HG02678 (cell line): ENCODE measurements at regions not wholly inside any gene's neighbourhood (a gene's known extent, or its start where the extent isn't known, plus 50 kb on each side); places are given as distances from the start of the nearest gene placed in this dataset.
"Not testable (repeated sequence)": the region's sequence is repeated elsewhere in the genome, so short reads cannot be mapped to it uniquely, and the experiment has no call there.

Source experiments
- ATAC-seq: cut with Tn5 transposase; IDR thresholded peaks from one replicate; pipeline ENCODE4 v1.9.1; 2021; ENCODE audit warnings: mild to moderate bottlenecking, moderate library complexity; ENCODE audit not compliant: unreplicated experiment

DNA sequence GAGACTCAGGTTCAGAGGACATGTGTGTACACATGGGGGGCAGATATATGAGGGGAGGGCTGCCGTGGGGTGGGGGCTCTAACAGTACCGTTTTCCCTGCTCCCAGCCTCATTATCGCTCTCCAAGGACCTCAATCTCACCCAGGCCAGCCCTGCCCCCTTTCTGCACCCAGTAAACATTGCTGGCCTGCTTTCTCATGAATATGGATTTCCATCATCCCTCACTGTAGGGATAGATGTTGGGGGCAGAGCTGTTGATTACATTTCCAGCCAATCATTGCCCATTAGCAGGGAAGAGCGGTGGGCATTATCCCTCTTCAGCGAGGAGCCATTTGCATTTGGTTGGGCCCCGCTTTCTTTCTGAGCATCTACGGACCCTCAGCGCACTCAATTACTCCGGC, 273.8 kb downstream of the RPS6KC1 start:
- no peak for ATAC-seq

DNA sequence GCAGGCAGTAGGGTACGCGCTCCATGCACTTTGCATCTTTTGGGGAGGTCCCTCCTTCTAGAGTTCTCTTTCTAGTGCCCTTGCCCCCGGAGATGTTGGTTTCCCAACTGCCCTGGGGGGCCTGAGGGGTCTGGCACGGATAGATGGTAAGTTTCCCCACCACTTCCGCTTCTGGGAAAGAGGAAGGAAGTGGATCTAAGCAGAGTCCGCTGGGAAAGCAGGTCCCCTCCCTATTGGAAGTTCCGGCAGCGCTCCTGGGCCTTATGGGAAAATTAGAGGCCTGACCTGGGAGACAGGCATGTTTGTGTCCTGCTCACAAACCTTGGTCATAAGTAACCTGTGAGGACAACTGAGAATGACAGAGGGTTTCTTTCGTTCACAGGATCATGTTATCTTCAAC, 274.4 kb downstream of the RPS6KC1 start:
- ATAC-seq = no peak

DNA sequence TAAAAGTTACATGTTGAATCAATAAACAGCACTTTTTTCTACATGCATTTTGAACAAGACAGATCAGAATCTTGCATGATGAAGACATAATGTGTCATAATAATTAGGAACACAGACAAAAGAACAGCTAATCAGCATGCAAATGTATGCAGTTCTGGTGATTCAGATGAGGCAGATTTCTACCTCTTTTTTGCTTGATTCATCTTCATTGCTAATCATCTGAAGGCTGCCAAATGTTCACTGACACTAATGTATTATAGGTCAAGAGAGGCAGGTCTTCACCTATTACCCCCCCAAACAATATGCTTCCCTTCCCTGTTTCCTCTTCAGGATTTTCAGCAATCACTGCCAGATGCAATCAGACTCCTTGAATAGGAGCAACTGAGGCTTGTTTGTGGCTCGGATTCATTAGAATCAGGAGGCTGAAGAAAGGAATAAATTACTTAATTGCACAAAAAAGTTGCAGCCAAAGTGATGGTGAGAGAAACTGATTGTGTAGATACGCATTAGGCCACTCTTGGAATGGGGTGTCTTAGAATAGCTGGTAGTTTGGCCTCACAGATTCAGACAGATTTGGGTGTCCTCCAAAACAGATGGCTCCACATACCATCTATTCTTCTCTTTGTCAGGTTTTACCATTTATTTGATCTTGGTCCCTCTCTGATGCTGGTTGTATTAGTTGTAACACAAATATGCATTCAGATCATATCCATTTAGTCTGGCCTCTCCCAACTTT, 275.4 kb downstream of the RPS6KC1 start:
- ATAC-seq = no peak

DNA sequence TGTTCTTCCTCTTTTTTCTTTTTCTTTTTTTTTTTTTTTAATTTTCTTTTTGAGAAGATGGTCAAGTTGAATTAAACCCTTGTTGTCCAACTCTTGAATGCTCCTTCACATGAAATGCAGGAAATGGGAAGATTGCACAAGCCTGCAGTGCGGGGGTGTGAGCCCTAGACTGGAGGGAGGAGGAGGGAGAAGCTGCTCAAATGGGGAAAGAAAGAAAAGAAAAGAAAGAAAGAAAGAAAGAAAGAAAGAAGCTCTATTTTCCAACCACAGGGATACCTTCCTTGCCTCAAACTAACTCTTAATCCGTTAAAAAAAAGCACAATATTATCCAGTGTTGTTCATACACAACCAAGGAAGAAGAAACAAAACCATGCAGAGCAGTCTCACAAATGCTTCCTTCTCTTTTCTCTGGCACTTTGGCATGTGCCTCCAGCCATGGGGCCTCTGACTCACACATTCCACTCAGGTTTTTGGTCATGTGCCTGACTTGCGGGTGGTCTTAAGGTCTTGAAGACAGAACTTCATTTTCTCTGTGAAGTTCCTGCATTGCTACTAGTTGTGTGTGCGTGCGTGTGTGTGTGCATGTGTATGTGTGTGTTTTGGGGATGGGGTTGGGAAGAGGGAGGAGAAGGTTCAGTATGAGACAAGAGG, 276.1 kb downstream of the RPS6KC1 start:
- ATAC-seq = no peak

DNA sequence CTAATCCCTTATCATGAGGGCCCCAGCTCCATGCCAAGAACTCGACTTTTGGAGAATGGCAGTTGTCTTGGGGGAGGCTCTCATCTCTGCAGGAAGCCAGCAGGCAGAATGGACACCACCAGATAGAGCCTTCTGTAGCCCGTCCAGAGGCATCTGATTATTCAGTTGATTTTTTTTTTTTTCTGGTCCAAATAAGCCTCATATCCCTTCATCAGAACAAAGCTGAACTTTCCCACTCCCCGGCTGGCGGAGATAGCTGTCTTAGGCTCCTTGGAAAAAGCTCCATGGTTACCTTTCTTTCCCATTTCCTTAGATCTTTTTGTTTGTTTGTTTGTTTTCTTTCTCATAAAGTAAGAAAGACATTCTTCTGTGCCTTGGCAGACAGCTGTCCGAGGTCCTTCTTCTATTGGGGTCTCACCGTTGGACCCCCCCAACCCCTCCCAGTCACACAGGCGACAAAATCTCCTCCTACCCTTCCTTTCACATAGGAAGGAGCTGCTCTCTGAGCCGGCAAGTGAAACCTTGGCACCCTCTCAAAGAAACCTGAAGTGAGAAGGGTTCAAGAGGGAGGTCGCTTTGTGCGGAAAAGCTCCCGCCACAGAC, 278.5 kb downstream of the RPS6KC1 start:
- no peak for ATAC-seq

DNA sequence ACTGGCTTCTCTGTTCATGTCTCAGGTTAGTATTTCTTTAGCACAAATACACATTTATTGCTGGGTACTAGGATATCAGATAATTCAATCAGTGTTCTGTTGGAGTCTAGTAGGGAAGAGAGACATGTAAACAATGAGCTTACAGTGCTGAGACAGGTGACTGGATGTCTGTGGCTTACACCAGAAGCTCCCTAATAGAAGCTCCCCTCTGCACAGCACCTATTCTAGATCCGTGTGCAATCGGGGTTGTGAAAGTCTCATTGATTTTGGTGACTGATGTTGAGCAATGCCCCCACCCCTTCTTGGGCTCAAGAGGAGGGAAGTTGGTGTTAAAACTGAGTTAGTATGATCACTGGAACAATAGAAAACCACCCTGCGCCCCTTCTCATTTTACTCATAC, 279.2 kb downstream of the RPS6KC1 start:
- no peak for ATAC-seq

DNA sequence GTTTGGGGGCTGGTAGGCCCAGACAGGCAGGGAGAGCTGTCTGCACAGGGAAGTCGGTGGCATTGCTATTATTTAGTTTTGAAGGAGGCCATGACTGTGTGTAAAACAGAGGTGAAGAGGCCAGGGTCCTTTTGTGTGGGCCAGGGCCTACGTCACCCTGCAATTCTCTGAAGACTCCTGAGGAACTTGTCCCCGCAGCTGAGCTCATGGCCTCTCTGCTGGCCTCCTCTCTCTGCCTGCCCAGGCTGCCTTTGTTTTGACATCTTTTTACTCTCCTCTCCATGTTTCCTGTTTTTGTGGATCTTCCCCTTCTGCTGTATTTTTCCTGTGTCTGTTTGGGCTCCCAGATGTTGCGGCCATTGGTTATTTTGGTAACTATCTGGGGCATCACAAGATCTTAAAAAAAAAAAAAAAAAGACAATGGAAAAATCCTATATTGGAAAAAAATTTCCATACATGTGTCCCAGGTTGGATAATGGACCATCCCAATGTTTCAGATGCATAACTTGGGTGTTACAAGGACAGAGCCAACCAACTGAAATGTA, 280.7 kb downstream of the RPS6KC1 start:
- ATAC-seq = no peak

DNA sequence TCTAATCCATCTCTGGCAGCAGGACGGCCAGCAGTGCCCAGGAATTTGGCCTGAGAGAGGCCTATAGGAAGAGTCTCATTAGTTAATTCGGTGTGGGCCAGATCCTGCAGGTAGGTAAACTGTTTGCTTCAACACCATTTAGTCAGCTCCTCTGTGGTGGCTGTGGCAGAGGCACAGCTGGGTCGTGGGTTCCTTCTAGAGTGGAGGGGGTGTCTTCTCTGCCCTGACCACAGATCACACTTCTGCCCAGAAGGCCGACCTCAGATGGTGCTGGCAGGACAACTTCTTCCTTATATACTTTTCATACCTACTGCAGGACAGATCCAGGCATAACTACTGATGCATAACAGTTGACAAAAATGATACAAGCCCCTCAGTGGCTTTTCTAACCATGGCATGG, 281.4 kb downstream of the RPS6KC1 start:
- ATAC-seq = no peak

DNA sequence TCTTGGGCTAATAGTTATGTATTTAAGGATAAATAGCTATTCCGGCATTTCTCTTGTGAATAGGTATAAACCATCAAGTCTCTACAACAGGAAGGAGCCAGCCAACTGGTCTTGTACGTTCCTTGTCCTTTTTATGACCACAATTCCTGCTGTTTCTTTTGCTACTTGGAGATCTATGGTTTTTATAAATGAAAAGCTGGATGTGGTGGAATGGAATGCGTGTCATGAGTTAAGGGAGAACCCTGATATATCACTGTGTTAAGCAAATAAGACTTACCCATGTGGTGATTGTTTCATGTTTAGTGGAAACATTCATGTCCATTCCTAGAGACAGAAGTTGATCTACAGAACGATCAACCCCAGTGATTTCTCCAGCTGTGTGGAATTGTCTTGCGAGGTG, 282.1 kb downstream of the RPS6KC1 start:
- ATAC-seq = no peak

DNA sequence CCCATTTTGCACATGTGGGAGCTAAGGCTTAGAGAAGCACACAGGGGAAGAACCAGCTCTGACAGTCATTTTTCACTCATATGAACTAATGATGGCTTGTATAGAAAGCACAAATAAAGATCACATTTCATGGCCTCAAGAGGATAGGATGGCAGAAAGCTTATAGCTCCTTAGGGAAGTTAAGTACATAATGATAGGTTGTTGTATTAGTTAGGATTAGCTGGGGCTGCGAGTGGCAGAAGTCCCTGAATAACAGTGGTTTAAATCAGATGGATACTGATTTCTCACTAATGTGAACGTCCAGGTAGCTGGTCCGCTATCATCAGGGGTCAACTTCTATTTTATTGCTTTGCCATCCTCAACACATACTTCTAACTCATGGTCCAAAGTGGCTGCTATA, 284.0 kb downstream of the RPS6KC1 start:
- no peak for ATAC-seq

DNA sequence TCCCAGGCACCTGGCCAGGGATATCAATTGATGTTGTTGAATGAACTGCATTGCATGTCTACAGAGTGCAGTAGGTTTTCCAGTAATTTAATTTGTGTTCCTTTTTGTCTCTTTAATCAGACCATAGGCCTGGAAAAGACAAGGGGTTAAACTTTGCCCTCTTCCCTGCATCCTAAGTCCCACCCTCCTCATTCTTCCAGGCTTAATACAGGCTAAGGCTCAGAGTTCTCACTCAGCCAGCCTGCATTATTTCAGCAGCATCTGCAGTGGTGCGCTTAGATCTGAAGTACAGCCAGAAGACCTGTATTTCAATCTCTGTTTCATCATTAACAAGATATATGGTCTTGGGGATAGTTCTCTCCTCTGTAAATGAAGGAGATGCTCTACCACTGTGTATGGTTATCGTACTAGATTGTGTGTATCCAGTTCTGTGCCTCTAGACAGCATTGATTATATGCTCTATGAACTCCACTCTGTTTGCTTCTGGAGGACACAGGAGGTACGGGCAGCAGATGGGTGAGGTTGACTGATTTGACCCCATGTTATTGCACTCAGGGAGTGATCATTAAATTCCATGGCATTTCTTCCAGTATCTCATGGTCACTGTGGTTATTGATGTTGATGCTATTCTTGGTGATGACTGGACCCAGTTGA, 286.1 kb downstream of the RPS6KC1 start:
- no peak for ATAC-seq

DNA sequence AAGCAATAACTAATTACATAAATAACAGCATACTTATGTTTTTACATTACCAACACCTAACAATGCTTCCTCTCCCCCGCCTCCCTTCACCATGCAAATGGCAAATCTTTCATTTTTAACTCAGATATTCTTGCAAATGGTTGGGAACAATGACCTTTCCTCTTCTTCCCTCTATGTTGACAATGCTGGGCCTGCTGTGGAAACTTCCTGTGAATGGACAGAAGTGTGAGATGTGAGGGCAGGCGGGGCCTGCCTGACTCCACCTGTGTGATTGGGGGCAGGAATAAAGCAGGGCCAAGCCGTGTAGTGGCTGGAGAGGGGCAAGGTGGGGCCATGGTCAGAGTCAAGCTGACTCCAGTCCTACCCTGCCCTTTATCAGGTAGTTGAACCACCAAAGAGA, 289.6 kb downstream of the RPS6KC1 start:
- ATAC-seq = no peak

DNA sequence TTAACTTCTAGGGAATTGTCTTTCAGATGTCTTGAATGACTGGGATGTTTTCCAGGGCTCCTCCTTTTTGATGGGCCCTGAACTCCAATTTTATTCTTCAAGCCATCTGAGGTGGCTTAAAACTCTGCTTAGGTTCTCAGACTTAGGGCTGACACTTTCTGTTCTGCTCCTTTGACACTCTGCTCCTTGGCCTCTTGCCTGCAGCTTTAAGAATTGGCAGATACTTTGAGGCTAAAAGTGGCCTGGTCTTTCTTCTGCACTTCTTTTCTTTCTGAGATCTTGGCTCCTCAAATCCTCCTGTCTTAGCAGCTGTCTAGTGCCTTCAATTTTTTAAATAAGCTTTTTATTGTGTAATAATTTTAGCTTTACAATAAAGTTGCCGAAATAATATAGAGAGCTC, 294.6 kb downstream of the RPS6KC1 start:
- ATAC-seq = no peak

DNA sequence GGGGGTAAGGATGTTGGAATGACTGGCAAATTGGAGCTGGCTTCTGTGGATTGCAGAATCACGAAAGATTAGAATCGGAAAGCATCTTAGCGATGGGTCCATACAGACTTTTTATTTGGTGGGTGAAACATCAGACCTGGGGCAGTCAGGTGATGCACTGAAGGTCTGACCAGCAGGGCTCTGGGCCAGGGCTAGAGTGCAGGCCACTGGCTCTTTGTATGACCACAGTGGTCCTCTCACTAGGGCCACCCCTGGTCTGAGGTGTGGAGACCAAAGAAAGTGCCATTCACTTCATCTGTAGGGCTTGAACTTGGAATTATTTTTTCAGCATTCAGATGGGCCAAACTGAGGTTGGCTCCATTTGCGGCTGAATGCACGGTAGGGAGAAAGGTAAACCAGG, 306.4 kb downstream of the RPS6KC1 start:
- ATAC-seq = no peak

DNA sequence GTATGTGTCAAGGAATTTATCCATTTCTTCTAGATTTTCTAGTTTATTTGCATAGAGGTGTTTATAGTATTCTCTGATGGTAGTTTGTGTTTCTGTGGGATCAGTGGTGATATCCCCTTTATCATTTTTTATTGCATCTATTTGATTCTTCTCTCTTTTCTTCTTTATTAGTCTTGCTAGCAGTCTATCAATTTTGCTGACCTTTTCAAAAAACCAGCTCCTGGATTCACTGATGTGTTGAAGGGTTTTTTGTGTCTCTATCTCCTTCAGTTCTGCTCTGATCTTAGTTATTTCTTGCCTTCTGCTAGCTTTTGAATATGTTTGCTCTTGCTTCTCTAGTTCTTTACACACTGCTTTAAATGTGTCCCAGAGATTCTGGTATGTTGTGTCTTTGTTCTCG, 307.3 kb downstream of the RPS6KC1 start:
- ATAC-seq = not testable (repeated sequence)

DNA sequence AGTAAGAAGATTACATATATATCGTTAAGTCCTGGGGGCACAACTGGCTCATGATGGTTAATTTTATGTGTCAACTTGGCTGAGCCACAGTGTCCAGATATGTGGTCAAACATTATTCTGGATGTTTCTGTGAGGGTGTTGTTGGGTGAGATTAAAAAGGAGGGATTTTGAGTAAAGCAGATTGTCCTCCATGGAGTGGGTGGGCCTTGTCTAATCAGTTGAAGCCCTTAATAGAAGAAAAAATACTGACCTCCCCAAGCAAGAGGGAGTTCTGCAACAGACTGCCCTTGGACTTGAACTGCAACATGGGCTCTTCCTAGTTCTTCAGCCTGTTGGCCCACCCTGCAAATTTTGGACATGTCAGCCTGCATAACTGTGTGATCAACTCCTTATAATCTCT, 311.6 kb downstream of the RPS6KC1 start:
- no peak for ATAC-seq

DNA sequence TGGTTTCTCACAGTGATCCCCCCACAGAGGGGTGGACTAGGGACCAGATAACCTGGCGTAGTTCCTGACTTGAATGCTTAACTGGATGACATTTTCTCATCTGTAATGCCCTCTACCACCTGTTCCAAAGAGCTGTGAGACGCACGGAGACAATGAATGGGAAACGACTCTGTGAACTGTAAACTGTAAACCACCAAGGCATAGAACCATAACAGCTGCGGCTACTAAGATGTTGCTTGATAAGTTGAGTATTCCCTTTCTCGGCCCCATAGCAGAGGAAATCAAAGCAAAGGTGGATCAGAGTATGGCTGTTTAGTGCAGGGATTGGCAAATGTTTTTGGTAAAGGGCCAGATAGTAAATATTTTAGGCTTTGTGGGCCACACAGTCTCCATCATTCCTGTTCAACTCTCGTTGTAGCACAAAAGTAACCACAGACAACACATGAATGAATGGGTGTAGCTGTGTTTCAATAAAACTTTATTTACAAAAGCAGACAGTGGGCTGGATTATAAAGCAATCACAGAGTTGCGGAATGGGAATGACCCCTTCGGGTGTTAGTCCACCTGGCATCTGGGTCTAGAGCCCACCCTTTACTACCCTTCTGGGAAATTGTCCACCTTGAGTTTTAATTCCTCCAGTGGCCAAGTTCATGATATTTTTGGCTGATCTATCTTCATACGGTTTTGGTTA, 315.2 kb downstream of the RPS6KC1 start:
- ATAC-seq = no peak

DNA sequence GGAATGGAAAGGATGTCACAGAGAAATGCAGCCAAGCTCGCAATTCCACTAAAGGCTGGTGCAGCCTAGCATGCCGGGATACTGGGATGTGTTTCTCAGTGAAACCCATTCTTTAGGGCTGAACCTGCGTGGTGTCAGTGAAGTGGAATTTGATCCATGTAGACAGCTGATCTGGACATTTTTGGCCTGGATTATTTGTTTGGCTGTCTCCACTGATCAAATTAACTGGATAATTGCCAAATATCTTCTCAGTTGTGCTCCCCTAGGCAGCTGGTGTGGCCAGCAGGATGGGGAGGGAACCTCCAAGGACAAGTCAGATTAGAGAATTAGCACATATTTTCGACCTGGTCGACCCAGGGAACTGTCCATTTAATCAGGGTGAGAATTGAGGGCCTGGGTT, 318.4 kb downstream of the RPS6KC1 start:
- ATAC-seq = no peak

DNA sequence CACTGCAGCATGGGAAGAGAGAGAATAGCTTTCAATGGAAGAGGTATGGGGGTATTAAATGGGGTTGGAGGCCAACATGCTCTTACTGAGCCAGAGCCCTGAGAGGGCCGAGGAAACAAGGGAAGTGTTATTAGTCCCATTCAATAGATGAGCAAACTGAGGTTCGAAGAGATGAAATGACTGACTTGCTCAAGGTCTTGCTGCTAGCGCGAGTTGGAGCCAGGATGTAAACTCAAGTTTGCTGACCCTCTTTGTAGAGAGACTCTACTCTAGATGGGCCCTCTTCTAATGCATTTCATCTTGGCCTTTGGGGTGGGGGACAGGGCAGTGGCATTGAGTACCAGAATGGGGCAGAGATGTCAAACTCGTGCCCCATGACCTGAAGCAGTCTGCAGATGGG, 319.5 kb downstream of the RPS6KC1 start:
- no peak for ATAC-seq

DNA sequence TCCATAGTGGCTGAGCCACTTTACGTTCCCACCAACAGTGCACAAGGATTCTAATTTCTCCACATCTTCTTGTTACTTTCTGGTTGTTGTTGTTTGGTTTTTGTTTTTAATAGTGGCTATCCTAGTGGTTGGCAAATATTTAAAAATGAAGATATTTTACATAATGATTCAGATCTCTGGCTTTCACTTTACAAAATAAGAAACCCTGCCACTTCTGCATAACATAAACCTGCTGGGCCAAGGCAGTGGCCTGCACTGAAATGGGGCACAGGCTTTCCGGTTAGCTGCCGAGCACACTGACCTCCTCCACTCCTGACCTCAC, 320.4 kb downstream of the RPS6KC1 start:
- ATAC-seq = no peak
